RPMI8226 (cell line): ENCODE measurements at regions not wholly inside any gene's neighbourhood (a gene's known extent, or its start where the extent isn't known, plus 50 kb on each side); places are given as distances from the start of the nearest gene placed in this dataset.

Experiments used
- DNase-seq: peaks from one replicate; pipeline ENCODE4 v3.0.0-alpha.2; 2015

DNA sequence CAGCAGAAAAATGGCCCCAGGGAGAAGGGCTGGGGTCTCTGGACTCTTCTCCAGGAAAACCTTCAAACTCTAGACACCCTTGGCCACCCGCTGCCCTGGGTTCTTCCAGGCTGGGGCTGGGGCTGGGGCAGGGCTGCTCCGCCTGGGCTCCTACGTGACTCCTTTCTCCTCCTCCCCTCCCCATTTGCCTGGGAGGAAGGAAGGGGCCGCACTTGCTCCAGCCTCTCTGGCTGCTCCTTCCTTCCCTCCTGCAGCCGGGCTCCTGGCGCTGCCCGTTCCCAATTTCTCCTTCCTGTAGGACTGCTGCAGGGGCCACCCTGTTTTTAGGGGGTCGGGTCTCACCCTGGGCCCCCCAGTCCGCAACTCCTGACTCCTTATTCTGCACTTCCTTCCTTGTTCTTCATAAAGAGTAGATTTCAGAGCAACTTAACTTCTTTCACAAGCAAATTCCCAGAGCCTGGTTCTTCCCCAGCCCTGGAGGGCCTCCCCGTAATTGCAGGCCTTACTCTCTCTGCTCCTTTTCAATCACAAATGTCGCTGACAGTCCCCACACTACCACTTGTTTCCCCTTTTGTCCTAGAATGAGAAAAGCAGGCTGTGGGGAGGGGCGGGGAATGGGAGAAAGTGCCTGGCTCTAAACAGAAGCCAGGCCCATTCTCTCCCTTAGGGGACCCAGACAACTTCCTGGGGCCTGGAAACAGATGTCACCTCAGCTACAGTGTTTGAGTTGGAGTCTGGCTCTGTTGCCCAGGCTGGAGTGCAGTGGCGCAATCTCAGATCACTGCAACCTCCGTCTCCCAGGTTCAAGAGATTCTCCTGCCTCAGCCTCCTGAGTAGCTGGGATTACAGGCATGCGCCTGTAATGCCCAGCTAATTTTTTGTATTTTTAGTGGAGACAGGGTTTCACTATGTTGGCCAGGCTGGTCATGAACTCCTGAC is 137.8 kb downstream of the ENGASE start:
- no peak for DNase-seq

DNA sequence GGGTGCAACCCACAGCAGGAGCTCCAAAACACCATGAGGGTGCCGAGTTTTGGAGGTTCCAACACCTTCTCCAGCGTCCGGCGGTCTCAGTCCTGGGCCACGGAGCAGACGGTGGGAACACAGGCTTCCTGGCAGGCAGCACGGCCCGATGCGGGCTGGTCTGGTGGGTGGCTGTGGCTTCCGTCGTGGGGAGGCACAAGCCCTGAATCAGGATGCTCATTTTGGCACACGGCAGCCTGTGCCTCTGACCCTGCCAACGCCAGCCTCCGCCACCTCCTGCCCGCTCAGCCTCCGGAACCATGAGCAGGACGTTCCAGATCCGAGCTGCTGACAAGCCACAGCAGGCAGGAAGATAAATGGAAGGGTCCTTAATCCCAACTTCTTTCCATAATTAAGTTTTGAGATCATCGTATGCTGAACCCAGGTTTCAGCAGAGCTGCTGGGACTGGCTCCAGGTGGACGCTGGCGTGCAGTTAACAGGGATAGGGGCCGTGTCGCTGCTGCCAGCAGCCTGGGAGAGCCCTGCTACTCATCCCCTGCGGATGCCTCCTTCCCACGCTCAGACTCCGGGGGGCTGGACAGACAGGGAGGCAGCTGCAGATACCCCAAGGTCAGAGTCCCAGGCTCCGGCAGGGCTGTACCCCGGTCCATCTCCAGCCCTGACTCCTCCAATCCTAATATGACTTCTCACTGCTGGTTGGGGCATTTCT is 136.6 kb downstream of the ENGASE start:
- no peak for DNase-seq

DNA sequence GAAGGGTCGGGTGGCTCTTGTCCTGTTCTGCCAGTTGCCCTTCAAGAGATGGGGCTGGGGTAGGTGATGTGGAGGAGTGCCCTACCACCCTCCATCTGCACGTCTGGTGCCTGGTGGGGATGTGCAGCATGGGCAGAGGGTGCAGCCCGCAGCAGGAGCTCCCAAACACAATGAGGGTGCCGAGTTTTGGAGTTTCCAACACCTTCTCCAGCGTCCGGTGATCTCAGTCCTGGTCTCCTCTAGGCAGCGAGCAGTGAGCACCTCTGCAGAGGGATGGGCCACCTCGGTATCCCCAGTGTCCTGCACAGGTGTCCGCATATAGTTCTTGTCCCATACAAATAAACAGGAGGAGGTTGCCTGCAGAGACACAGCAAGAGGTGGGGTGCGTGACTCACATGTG is 136.0 kb downstream of the ENGASE start:
- DNase-seq, result no peak

DNA sequence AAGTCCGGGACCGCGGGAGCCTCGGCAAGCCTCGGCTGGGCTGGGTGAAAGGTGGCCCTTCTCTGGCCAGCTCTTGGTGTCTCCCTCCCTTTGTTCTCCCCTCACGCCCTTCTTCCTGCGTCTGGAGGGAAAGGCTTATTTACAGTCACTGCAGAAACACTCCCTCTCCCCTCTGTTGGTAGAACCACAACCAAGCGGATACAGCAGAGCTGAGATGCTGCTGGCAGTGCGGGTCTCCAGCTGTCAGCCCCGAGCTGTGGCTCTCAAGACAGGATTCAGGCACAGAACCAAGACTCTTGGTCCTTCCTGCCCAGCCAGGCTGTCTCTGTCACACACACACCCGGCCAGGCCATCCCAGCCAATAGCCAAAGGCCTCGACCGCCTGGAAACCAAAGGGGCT is 133.3 kb downstream of the ENGASE start:
- no peak for DNase-seq

- DNase-seq, result no peak
Measured at GRCh38 chr17:79205688-79206205, 131.1 kb downstream of the ENGASE start.

DNA sequence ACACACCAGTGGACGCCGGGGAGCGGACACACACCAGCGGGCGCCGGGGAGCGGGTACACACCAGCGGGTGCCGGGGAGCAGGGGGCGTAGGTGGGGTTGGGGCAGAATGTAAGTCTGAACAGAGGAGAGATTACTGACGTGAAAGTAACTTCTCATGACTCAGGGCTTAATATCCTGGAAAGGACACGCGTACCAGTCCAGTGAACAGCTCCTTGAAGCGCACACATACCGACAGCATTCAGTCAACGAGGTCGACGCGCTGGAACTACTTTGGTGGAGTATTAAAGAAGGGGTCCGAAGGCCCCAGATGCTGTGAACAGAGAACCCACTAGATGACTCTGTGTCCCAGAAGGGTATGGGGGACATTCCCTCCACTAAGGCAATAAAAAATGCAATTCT is 129.6 kb downstream of the ENGASE start:
- DNase-seq, result no peak

DNA sequence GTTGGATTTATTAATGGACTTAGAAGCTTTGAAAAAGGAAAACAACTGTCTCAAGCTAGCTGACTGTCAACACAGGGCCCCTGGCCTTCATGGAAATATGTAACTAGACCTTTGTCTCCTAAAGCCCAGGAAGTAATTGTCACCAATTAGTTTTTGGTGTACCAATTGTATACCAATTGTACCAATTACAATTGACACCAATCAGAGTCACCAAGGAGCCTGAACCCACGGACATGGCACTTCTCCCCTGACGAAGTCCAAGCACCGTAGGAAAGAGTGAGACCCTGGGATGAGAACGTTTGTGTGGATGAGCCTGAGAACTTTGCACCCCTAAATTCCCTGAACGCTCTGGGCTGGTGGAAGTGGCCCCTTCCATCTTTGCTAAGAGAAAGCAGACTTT is 129.0 kb downstream of the ENGASE start:
- DNase-seq, result no peak

- DNase-seq, result no peak
Measured at GRCh38 chr17:79203016-79203415, 128.4 kb downstream of the ENGASE start.

- DNase-seq, result no peak
Measured at GRCh38 chr17:79202480-79202879, 127.9 kb downstream of the ENGASE start.

DNA sequence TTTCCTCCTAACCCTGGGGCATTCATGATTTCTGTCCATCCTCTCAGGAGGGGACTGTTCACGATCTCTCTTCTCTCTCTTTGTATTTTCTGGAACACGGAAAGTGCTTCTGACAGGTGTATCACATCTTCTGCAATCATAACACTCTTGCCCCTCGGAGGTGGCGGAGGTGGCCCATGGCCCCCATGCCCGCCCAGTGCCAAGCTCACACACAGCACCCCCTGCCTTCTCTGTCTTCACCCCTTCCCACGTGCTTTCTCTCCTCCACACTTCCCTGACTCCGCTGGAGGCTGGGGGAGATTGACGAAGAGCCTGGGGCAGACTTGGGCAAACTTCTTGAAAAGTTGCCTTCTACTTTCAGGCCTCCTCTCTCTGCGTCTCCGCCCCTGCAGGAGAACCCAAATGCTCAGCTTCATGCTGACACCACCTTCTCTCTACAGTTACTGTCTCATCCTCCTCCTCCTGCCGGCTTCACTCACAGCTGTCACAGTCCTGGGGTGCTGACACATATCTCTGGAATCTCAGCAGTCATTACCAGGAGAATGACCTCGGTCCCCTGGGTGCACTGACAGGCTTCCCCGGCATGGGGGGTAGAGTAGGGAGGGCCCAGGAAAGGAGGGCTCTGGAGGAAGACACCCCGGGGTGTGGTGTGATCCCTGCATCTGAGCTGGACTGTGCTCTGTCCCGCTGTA is 127.1 kb downstream of the ENGASE start:
- DNase-seq, result no peak

GRCh38 chr17:79201119-79201518 is 126.5 kb downstream of the ENGASE start:
- DNase-seq, result no peak

GRCh38 chr17:79196913-79197312 is 122.3 kb downstream of the ENGASE start:
- no peak for DNase-seq

DNA sequence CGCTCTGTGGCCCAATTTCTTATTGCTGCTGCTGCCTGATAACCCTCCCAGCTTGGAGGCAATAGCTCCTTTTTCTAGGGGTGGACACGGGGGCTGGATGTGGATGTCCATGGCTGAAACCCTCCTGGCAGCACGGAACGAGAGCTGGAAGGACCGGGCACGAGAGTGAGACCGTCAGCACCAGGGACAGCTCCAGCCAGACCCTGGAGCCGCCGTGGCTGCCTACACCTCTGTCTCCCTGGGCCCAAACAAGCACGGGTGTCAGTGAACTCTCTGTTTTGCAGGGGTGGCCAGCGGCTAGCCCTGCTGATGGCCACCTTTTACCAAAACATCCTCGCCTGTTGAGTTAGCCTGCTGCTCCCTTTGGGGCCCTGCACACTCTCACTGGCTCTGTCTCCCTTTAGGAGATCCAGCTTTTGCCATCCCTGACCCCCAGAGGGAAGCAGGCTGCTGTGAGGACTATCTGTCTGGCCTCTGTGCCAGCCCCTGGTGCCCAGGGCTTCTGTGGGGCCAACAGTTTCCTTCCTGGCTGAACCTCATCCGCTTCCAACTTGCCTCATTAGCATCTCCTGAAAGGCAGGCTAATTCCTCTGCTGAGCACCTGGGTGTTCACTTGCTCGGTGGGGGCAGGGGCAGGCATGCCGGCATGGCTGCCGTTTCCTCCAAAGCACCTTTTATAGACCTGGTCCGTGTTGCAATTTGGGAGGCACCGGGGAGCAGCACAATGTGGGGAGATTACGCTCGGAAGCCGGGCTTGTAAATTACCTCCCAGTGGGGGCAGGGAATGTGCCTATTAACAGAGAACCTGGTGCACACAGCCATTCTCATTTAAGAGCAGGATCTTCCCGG is 118.1 kb downstream of the ENGASE start:
- DNase-seq, result peak; percentile 67

DNA sequence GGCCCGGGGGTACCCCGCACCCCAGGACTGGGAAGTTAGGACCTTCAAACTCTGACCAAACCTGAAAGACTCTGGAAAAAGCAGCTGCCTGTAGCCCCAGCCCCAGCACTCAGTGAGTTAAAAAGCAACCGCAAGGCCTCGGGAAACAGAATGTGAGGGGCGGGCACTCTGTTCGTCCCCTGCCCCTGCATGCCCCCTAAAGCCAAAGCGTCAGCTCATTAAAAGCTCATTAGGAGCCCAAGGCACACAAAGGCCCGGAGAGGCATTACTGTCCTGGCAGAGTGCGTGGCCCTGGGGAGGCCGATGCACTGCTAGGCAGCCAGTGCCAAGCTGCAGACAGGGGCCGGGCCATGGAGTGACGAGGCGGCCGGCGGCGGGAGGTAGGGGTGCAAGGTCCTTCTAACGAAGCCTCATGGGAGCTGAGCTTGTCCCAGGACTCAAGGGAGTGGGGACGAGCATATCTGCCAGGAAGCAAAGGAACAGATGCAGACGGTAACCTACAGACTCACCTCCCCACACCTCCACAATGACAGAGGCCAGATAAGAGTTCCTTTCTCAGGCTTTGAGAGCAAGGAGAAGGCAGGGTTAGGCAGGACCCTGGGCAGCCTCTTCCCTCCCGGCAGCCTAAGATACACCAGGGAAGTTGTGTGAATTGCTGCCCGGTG is 116.8 kb downstream of the ENGASE start:
- no peak for DNase-seq

GRCh38 chr17:79189305-79189704 is 114.7 kb downstream of the ENGASE start:
- DNase-seq, result no peak

DNA sequence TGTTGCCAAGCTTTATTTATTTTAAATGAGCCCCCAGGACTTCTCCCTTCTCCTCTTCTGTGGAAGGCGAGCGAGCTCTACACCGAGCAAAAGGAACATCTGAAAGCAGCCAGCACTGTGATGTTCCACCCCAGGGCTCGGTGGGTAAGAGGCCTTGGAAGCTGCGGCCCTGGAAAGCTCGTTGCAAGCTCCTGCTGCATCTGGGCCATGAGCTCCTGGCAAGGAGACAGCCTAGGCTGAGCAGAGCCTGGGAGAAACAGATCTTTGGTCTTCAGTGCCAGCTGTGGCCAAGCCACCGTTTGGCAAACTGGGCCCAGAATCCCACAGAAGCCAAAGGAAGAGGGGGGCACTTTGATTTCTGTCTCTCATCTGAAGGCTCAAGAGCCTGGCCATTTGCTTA is 114.1 kb downstream of the ENGASE start:
- DNase-seq, result no peak

- peak; percentile 63 for DNase-seq
Measured at GRCh38 chr17:79188048-79188447, 113.4 kb downstream of the ENGASE start.

- no peak for DNase-seq
Measured at GRCh38 chr17:79187186-79187585, 112.6 kb downstream of the ENGASE start.

- DNase-seq, result no peak
Measured at GRCh38 chr17:79186406-79186805, 111.8 kb downstream of the ENGASE start.

DNA sequence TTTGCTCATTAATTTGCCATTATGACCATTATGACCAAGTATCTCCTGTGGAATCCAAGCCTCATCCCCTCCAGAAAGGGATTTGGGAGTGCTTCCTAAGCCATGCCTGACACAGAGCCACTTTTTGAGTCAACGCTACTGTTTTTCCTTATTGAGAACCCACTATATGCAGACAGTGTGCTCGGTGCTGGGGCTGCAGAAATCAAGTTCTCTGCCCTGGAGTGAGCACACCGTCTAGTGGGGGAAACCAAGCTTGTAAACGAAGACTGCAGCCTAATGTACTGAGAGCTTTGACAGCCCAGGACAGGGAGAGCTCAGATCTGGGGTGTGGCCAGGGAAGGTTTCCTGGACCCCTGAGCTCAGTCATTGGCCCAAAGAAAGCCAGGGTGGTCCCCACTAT is 111.0 kb downstream of the ENGASE start:
- DNase-seq, result no peak

GRCh38 chr17:79184219-79184618 is 109.6 kb downstream of the ENGASE start:
- no peak for DNase-seq
